HepG2 (cell line): ENCODE measurements at regions not wholly inside any gene's neighbourhood (a gene's known extent, or its start where the extent isn't known, plus 50 kb on each side); places are given as distances from the start of the nearest gene placed in this dataset.

Source experiments
- ATAC-seq: fragments of 200-7000 bp; cut with Tn5 transposase; 3 replicates; pipeline ENCODE4 v1.9.1; 2020; ENCODE audit warnings: mild to moderate bottlenecking, moderate library complexity
- BruUV-seq: library from RNA; stranded (reverse); fragments of 400-500 nt; replicated peaks from 2 replicates; lab custom pipeline; 2021; lab: Mats Ljungman, UMichigan
- CTCF ChIA-PET: fragments of 300-600 bp; formaldehyde crosslinking; extraction: SDS; loops from one replicate; lab custom pipeline; 2021; ENCODE audit warnings: low total read pairs, inconsistent platforms, low intra/inter-chr PET ratio; lab: Yijun Ruan, JAX
- POLR2A ChIA-PET: fragments of 350-600 bp; sonication (Branson Sonifier 250); formaldehyde crosslinking; loops from one replicate; lab custom pipeline; 2020; ENCODE audit warnings: antibody characterized with exemption, inconsistent platforms; lab: Yijun Ruan, JAX
- DNase-seq: peaks from one replicate; pipeline ENCODE4 v3.0.0-alpha.2; 2015; ENCODE audit warnings: low spot score
- FAIRE-seq: peaks from 3 replicates; lab custom pipeline; 2011; peaks lifted over from hg19 to GRCh38; lab: Jason Lieb, UNC
- H2AFZ ChIP-seq: one replicate; pipeline ENCODE4 v1.6.1; 2011; ENCODE audit warnings: low read length, inconsistent platforms
- H3K27ac ChIP-seq: fragments of 300-600 bp; 3 replicates; pipeline ENCODE4 v1.8.0; 2011; ENCODE audit warnings: mixed run types, mild to moderate bottlenecking, mixed read lengths, low read length, inconsistent platforms; ENCODE audit not compliant: insufficient read depth; ENCODE audit errors: extremely low read length
- H3K27me3 ChIP-seq, 2 experiments: fragments of 200-600 bp in 1 of 2; 2 replicates in 1 of 2; 3 replicates in 1 of 2; pipeline versions ENCODE4 v1.6.0 to v1.8.0; 2011; ENCODE audit warnings: low read length in 2 of 2, mild to moderate bottlenecking in 2 of 2, moderate library complexity in 2 of 2, inconsistent platforms in 1 of 2; ENCODE audit not compliant: insufficient read depth in 2 of 2, control insufficient read depth in 1 of 2
- H3K36me3 ChIP-seq, 2 experiments: fragments of 200-600 bp in 1 of 2; replicated peaks in 1 of 2; 2 replicates in 1 of 2; 3 replicates in 1 of 2; pipeline versions ENCODE4 v1.5.1 to v1.8.0; 2011; ENCODE audit warnings: low read length in 2 of 2, inconsistent platforms in 1 of 2; ENCODE audit not compliant: insufficient read depth in 2 of 2, control insufficient read depth in 1 of 2
- H3K4me1 ChIP-seq: 2 replicates; pipeline ENCODE4 v1.5.1; 2012; ENCODE audit warnings: low read length, inconsistent platforms; ENCODE audit not compliant: insufficient read depth
- H3K4me2 ChIP-seq: 2 replicates; pipeline ENCODE4 v1.6.0; 2011; ENCODE audit warnings: low read depth, low read length, inconsistent platforms
- H3K4me3 ChIP-seq, 3 experiments: fragments of 200-600 bp in 1 of 3; sonication (generic), shearing (Covaris generic) in 1 of 3; replicated peaks in 1 of 3; 2 replicates each; pipeline ENCODE4 v1.5.1; 2011 to 2016; ENCODE audit warnings: low read length in 3 of 3, inconsistent platforms in 2 of 3, low read depth in 2 of 3, mild to moderate bottlenecking in 2 of 3, control low read depth in 1 of 3, mixed read lengths in 1 of 3; ENCODE audit not compliant: insufficient read depth in 1 of 3
- H3K79me2 ChIP-seq: one replicate; pipeline ENCODE4 v1.6.1; 2011; ENCODE audit warnings: low read length, inconsistent platforms; ENCODE audit not compliant: insufficient read depth
- H3K9ac ChIP-seq: 2 replicates; pipeline ENCODE4 v1.6.0; 2011; ENCODE audit warnings: mild to moderate bottlenecking, low read depth, low read length, inconsistent platforms; ENCODE audit not compliant: insufficient read depth
- H3K9me3 ChIP-seq: 2 replicates; pipeline ENCODE4 v1.5.1; 2012; ENCODE audit warnings: mild to moderate bottlenecking, low read length
- H4K20me1 ChIP-seq: 2 replicates; pipeline ENCODE4 v1.6.0; 2011; ENCODE audit warnings: inconsistent platforms, mild to moderate bottlenecking, low read length, moderate library complexity; ENCODE audit not compliant: insufficient read depth
- AKAP8 ChIP-seq: sonication (generic); formaldehyde crosslinking; IDR thresholded peaks from 2 replicates; pipeline ENCODE4 v1.5.1; 2020; ENCODE audit warnings: mild to moderate bottlenecking, missing genetic modification reagents
- GFI1 ChIP-seq: sonication (generic); formaldehyde crosslinking; IDR thresholded peaks from 2 replicates; pipeline ENCODE4 v1.5.0; 2020; ENCODE audit warnings: missing genetic modification reagents, mild to moderate bottlenecking, borderline replicate concordance
- NCOA5 ChIP-seq: sonication (generic); formaldehyde crosslinking; IDR thresholded peaks from 2 replicates; pipeline ENCODE4 v1.4.0; 2020; ENCODE audit warnings: missing genetic modification reagents
- PLSCR1 ChIP-seq: sonication (generic); formaldehyde crosslinking; IDR thresholded peaks from 2 replicates; pipeline ENCODE4 v1.5.0; 2020; ENCODE audit warnings: missing genetic modification reagents, mild to moderate bottlenecking, borderline replicate concordance
- RFXANK ChIP-seq: IDR thresholded peaks from 2 replicates; pipeline ENCODE4 v1.6.1; 2016
- STAT6 ChIP-seq: sonication (generic); formaldehyde crosslinking; IDR thresholded peaks from 2 replicates; pipeline ENCODE4 v1.4.0; 2020; ENCODE audit warnings: missing genetic modification reagents, mild to moderate bottlenecking, borderline replicate concordance
- ZNF253 ChIP-seq: sonication (generic); formaldehyde crosslinking; IDR thresholded peaks from 2 replicates; pipeline ENCODE4 v1.8.0; 2022; ENCODE audit warnings: mild to moderate bottlenecking, missing genetic modification reagents, borderline replicate concordance
- ZNF3 ChIP-seq: IDR thresholded peaks from 2 replicates; pipeline ENCODE4 v1.7.0; 2017; ENCODE audit warnings: inconsistent platforms
- ZNF569 ChIP-seq: sonication (generic); formaldehyde crosslinking; IDR thresholded peaks from 2 replicates; pipeline ENCODE4 v1.5.0; 2020; ENCODE audit warnings: mild to moderate bottlenecking, missing genetic modification reagents, moderate library complexity, borderline replicate concordance
- ZNF879 ChIP-seq: sonication (generic); formaldehyde crosslinking; IDR thresholded peaks from 2 replicates; pipeline ENCODE4 v1.8.1; 2023; ENCODE audit warnings: missing genetic modification reagents
- WGBS: methylation state at CpG from one replicate; pipeline ENCODE4 v1.1.6; 2017; ENCODE audit warnings: low lambda C conversion rate; 5-methylcytosine and 5-hydroxymethylcytosine counted together
- in situ Hi-C: cut with HindIII; loops from 2 replicates; pipeline ENCODE4 v1.10.0; 2017; ENCODE audit warnings: low pct_unique_long_range_greater_than_20kb; ENCODE audit not compliant: extremely low pct_ligation_motif_present
- intact Hi-C: fragments of 100-400 bp; cut with micrococcal nuclease; formaldehyde crosslinking; loops from one replicate; pipeline ENCODE4 v1.10.0; 2022; ENCODE audit not compliant: unreplicated experiment

- in situ Hi-C loops: no loop called here
- H2AFZ ChIP-seq: no peak overlapping the region
- H3K79me2 ChIP-seq: no peaks in the 10 kb centered on the region
- no peaks in the 10 kb centered on the region for H3K36me3 ChIP-seq
- no peak for DNase-seq
- TF ChIP-seq ZNF253 (CRISPR knock-in tag) (no peak), AKAP8 (no peak), PLSCR1 (CRISPR knock-in tag) (no peak), ZNF3 (no peak), NCOA5 (no peak), RFXANK (CRISPR knock-in tag) (no peak), ZNF569 (no peak), STAT6 (CRISPR knock-in tag) (no peak), GFI1 (no peak), ZNF879 (CRISPR knock-in tag) (no peak)
- TF ChIP-seq, all 625 proteins: peak for 0
- ChIA-PET CTCF (no interaction called here), POLR2A (no interaction called here)
- H3K9me3 ChIP-seq: peaks cover 67% of the 10 kb centered on the region
- intact Hi-C loops: no loop called here
- BruUV-seq: no TSS peak
- H3K9ac ChIP-seq: no peak overlapping the region
- 42% methylated on average over 9 of the region's 9 CpGs for WGBS
- H3K4me1 ChIP-seq: no peaks in the 10 kb centered on the region
- ATAC-seq (no peak), FAIRE-seq (no peak)
- H3K4me3 ChIP-seq: no peak overlapping the region
- H3K27ac ChIP-seq: no peak overlapping the region
- no peaks in the 10 kb centered on the region for H4K20me1 ChIP-seq
- H3K4me2 ChIP-seq: no peak overlapping the region
- no peaks in the 10 kb centered on the region for H3K27me3 ChIP-seq
Observed at GRCh38 chr20:60761056-60761455, 491.0 kb upstream of the CDH4 start.
